NCI-H526 (cell line): ENCODE measurements at regions not wholly inside any gene's neighbourhood (a gene's known extent, or its start where the extent isn't known, plus 50 kb on each side); places are given as distances from the start of the nearest gene placed in this dataset.
A peak's percentile ranks its signal among the peaks of the same experiment; 100 is the strongest.

Source experiments
- DNase-seq, 2 experiments: peaks; one replicate each; lab custom pipeline; 2025; lab: John Stamatoyannopoulos, UW

GRCh38 chrX:119181491-119181890 lies 53.9 kb upstream of the KIAA1210 start:
- DNase-seq: peak in 1 of 2 experiments; percentile 55

- DNase-seq: no peak
Observed at GRCh38 chrX:119186194-119186593, 49.9 kb upstream of the PGRMC1 start.
